T-helper 1 cell treated with Interleukin-12 subunit alpha and Interleukin-12 subunit beta and Interleukin-4 antibody, amounts not matched to agents 30 μg/mL and 1 μg/mL, for 36 hours (primary cell): ENCODE measurements at regions not wholly inside any gene's neighbourhood (a gene's known extent, or its start where the extent isn't known, plus 50 kb on each side); places are given as distances from the start of the nearest gene placed in this dataset.

Experiments used
- H3K27ac Mint-ChIP-seq: one replicate; pipeline ENCODE4 v1.8.0; 2021; ENCODE audit warnings: mild to moderate bottlenecking, mixed read lengths
- H3K27me3 Mint-ChIP-seq: one replicate; pipeline ENCODE4 v1.8.0; 2021; ENCODE audit warnings: low read depth, mixed read lengths
- H3K36me3 Mint-ChIP-seq: one replicate; pipeline ENCODE4 v1.8.0; 2021; ENCODE audit warnings: low read depth, mixed read lengths
- H3K4me1 Mint-ChIP-seq: one replicate; pipeline ENCODE4 v1.8.0; 2021; ENCODE audit warnings: low read depth, mixed read lengths
- H3K4me3 Mint-ChIP-seq: one replicate; pipeline ENCODE4 v1.8.0; 2021; ENCODE audit warnings: mild to moderate bottlenecking, moderate library complexity, mixed read lengths
- H3K9me3 Mint-ChIP-seq: one replicate; pipeline ENCODE4 v1.8.0; 2021; ENCODE audit warnings: mixed read lengths

DNA sequence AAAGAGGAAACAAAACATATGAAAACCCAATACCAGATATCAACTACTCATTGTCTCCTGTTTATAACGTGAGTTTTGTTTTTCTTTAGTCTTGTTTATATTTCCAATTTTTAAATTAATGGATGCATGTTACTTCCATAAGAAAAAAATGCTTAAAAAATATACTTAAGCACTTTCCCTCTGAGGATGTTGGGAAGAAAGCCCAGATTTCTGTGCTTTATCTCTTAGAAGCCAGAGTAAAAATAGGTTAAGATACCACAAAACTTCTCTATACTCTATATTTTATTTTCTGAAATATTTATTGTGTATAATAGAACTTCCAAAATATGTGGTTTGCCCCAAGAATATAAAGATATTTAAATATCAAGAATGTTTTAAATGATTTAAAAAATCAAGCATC lies 633.9 kb downstream of the STK39 start:
- no peaks in the 10 kb centered on the region for H3K27me3 Mint-ChIP-seq
- no peak overlapping the region for H3K27ac Mint-ChIP-seq
- no peak overlapping the region for H3K4me3 Mint-ChIP-seq
- no peaks in the 10 kb centered on the region for H3K9me3 Mint-ChIP-seq
- H3K36me3 Mint-ChIP-seq = no peaks in the 10 kb centered on the region
- H3K4me1 Mint-ChIP-seq = no peaks in the 10 kb centered on the region

DNA sequence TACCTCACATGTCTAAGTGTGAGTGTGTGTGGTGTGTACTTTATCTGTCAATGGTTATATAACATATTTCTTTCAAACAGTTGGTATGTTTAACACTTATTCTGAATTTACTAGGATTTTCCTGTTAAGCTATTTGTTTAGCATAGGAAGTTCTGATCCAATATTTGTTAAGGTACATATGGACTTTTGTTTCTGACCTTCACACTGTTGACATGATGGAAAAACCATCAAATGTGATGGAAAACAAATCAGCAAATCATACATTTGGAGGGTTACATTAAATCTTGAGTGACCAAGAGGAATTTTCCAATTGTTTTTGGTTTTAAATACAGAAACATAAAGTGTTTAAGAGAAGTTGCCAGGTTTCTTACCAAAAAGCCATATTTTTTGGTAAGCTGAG lies 638.9 kb downstream of the STK39 start:
- no peak overlapping the region for H3K27ac Mint-ChIP-seq
- H3K4me1 Mint-ChIP-seq = no peaks in the 10 kb centered on the region
- H3K36me3 Mint-ChIP-seq = no peaks in the 10 kb centered on the region
- no peak overlapping the region for H3K4me3 Mint-ChIP-seq
- H3K9me3 Mint-ChIP-seq = no peaks in the 10 kb centered on the region
- no peaks in the 10 kb centered on the region for H3K27me3 Mint-ChIP-seq

DNA sequence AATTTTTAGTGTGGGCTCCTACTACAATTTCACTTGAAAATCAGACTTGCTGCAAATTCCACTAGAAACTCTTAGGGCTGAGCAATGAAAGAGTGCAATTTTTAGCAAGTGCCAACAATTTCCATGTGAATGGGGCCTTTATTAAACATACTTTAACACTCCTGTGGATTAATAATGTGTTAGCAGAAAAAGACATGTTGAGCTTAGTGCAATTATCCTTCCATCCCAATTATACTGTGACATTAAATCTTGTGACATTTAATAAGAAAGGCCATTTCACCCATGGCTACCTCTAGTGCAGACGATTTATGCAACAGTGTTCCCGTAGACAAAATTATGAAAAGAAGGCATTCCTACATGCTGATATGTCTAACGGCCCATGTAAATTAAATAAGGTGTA lies 639.7 kb downstream of the STK39 start:
- Mint-ChIP-seq H3K9me3 (no peaks in the 10 kb centered on the region), H3K4me3 (no peak overlapping the region), H3K27me3 (no peaks in the 10 kb centered on the region), H3K27ac (no peak overlapping the region), H3K36me3 (no peaks in the 10 kb centered on the region), H3K4me1 (no peaks in the 10 kb centered on the region)

DNA sequence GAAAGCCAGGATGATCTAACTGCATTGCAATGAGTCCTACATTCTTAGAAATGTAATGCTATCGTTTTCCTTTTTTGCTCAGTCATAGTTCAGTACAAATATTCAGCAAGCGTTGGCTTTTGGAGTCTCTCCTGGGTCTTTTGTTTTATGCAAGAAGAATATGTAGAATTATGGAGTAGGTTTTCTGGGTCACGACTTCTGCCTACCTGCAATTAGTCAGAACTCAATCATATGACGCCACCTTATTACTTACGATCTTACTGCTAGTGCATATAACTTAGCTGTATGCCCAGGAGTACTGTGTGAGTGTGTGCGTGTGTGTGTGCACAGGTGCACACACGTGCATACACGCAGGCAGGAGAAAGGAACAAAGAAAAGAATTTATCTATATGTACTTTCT lies 640.2 kb downstream of the STK39 start:
- no peak overlapping the region for H3K27ac Mint-ChIP-seq
- no peaks in the 10 kb centered on the region for H3K27me3 Mint-ChIP-seq
- no peaks in the 10 kb centered on the region for H3K4me1 Mint-ChIP-seq
- H3K36me3 Mint-ChIP-seq = no peaks in the 10 kb centered on the region
- no peak overlapping the region for H3K4me3 Mint-ChIP-seq
- H3K9me3 Mint-ChIP-seq = no peaks in the 10 kb centered on the region

DNA sequence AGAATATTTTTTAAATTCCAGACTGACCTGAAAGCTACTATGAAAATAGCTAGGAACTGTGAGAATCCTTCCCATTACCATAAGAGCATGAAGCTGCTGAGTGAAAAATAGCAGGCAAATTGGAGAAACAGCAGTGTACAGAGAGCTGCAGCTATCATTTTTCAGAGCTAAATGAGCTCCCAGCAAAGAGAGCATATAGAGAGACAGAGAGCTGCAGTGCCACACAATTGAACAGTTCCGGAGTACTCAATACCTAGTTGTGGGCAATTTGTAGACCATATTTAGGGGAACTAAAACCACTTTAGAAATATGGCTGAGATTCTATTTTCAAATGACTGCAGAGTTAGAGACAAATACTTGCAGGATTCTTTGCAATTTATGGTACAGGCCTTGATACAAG lies 645.3 kb downstream of the STK39 start:
- Mint-ChIP-seq H3K4me1 (no peaks in the 10 kb centered on the region), H3K27ac (no peak overlapping the region), H3K27me3 (no peaks in the 10 kb centered on the region), H3K9me3 (no peaks in the 10 kb centered on the region), H3K36me3 (no peaks in the 10 kb centered on the region), H3K4me3 (no peak overlapping the region)

DNA sequence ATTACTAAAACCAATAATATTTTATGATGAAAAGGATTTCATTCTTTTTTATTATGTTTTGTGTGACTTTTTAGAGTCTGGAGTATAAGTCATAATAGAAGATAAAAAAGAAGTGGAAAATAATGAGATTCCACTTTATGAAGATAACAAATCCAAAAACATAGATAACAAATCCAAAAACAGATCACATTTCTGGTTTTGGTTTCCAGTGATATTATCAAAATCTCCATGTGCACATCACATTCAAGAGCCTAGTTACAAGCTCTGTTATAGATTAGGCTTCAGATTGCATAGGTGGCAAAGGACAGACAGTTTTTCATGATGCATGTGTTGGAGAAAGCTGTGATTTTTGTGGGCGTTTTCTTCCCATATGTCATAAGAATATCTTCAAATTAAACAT lies 648.2 kb downstream of the STK39 start:
- Mint-ChIP-seq H3K4me3 (no peak overlapping the region), H3K27ac (no peak overlapping the region), H3K36me3 (no peaks in the 10 kb centered on the region), H3K27me3 (no peaks in the 10 kb centered on the region), H3K9me3 (no peaks in the 10 kb centered on the region), H3K4me1 (no peaks in the 10 kb centered on the region)

DNA sequence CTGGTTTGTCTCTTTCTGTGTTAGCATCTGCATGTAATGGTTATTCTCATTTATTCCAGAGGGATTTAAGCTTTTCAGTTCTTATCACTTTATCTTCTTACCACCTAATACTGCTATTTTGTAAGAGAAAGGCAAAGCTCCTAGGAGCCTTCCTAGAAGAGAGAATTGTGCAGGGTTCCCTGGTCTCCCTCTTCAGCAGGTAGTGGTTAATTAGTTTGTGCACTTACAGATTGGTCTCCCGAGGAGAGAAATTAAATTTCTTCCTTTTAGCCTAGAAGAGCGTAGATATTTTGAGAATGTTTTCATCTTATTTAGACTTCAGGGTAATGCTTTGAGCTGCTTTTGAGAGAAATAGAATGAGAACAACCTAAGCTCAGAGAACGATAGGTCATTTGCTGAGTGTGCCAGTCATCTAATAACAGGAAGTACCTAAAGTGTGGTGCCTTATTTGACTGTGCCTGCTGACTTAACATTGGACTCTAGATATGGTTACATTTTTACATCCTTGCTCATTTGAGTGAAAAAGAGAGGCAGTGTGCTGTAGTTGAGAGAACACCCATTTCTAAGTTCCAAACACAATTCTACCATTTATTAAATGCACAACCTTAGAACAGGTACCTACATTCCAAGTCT lies 651.4 kb downstream of the STK39 start:
- Mint-ChIP-seq H3K27ac (no peak overlapping the region), H3K36me3 (no peaks in the 10 kb centered on the region), H3K4me1 (no peaks in the 10 kb centered on the region), H3K4me3 (no peak overlapping the region), H3K27me3 (no peaks in the 10 kb centered on the region), H3K9me3 (no peaks in the 10 kb centered on the region)

DNA sequence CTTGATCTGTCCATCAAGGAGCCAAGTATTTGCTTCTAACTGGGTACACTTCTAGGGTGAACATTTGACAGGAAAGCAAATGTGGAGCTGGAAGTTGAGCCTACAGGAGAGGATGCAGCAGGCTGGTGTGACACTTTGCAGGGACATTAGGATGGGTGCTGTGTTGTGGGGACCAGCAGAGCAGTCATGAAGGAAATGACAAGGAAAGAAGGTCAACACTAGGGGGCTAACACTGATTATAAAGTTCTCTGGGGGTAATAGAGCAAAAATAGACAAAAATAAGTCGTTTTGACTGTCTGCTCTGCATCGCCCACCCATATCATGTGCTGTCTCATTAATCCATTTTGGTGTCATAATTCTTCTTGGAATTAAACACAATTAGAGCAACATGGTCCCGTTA lies 652.4 kb downstream of the STK39 start:
- no peaks in the 10 kb centered on the region for H3K9me3 Mint-ChIP-seq
- no peaks in the 10 kb centered on the region for H3K4me1 Mint-ChIP-seq

DNA sequence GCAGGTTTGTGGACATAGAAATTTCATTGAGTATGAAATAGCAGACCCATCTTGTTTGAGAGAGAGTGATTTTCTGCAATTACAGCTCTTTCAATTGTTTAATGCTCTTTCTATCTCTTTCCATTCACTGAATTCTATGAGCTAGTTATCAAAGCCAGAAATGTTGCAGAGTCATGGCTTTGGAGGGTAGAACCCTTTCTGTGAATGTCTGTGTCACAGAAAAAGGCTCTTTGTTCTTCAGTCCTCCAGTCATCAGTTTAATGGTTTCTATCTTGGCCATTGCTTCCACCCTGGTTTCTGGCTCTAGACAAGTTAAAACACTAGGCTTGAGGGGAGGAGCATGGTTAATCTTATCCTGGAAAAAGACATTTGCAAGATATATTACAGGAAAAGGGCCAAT lies 655.0 kb downstream of the STK39 start:
- Mint-ChIP-seq H3K9me3 (no peaks in the 10 kb centered on the region), H3K4me1 (no peaks in the 10 kb centered on the region), H3K4me3 (no peak overlapping the region), H3K27me3 (no peaks in the 10 kb centered on the region), H3K36me3 (no peaks in the 10 kb centered on the region), H3K27ac (no peak overlapping the region)

More for the DNA sequence above, 652.4 kb downstream of the STK39 start:
- no peak overlapping the region for H3K27ac Mint-ChIP-seq
- H3K27me3 Mint-ChIP-seq = no peaks in the 10 kb centered on the region
- no peaks in the 10 kb centered on the region for H3K36me3 Mint-ChIP-seq
- no peak overlapping the region for H3K4me3 Mint-ChIP-seq

DNA sequence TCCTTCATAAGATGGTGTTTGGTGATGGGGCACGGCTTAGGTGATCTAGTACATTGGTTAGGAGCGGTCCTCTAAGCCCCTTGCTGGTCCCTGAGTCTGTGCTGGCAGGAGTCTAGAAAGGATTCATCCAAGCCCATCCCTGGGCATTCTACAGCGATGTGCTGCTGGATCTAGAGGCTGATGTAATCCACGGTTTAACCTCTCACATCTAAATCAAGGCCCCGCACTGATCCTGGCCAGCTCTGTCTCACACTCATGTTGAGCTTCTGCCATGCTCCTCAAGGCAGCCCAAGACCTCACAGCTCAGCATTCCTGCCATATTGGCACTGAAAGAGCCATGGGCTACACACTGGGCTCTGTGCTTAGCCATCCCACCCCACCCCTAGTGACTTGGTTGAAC lies 664.8 kb downstream of the STK39 start:
- no peak overlapping the region for H3K4me3 Mint-ChIP-seq
- no peaks in the 10 kb centered on the region for H3K4me1 Mint-ChIP-seq
- H3K27me3 Mint-ChIP-seq = no peaks in the 10 kb centered on the region
- no peaks in the 10 kb centered on the region for H3K9me3 Mint-ChIP-seq
- no peaks in the 10 kb centered on the region for H3K36me3 Mint-ChIP-seq
- no peak overlapping the region for H3K27ac Mint-ChIP-seq

DNA sequence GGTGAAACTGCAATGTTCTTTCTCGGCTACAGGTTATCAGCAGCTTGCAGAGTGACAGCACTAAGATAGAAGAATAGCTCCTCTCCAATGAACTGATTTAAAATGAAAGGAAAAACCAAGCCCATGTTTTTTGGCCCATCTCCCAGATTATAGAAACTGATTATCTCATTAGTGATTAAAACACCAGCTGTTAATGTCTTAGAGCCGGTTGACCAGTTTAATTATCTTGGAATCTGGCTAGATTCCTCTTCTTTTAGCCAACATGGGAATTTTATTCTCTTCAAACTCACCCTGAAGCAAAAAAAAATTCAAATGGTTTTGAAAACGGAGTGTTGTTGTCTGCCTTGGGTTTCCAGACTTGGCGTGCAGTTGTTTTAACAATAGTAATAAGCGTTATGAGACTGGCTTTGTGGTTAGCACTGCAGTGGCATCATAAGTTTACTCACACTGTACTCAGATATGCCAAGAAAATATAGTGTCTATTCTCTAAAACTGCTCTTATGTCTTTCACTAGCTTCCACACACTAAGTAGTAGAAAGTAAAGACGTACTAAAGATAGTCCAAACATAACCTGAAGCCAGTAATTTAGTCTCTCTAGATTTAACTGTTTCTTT lies 665.3 kb downstream of the STK39 start:
- no peak overlapping the region for H3K27ac Mint-ChIP-seq
- H3K4me1 Mint-ChIP-seq = no peaks in the 10 kb centered on the region
- no peak overlapping the region for H3K4me3 Mint-ChIP-seq
- H3K9me3 Mint-ChIP-seq = no peaks in the 10 kb centered on the region
- H3K36me3 Mint-ChIP-seq = no peaks in the 10 kb centered on the region
- no peaks in the 10 kb centered on the region for H3K27me3 Mint-ChIP-seq

DNA sequence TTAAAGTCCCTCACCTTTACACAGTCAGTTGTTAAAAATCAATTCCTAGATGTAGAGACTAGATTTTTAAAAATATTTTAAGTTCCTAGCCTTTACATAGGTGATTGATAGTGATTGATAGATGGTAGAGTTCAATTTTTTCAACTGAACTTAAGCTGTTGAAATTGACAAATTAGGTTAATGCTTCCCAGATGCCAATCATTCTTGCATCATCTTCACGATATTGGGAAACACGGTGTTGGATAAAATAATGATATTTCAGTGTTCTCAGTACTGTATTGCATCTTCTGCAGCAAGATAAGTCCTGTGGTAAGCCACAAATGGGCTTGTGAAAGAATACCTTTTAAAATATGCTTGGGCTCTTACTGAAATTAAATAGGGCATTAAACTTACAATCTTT lies 667.6 kb downstream of the STK39 start:
- no peak overlapping the region for H3K4me3 Mint-ChIP-seq
- no peaks in the 10 kb centered on the region for H3K9me3 Mint-ChIP-seq
- H3K27me3 Mint-ChIP-seq = no peaks in the 10 kb centered on the region
- H3K27ac Mint-ChIP-seq = no peak overlapping the region
- no peaks in the 10 kb centered on the region for H3K4me1 Mint-ChIP-seq
- H3K36me3 Mint-ChIP-seq = no peaks in the 10 kb centered on the region

DNA sequence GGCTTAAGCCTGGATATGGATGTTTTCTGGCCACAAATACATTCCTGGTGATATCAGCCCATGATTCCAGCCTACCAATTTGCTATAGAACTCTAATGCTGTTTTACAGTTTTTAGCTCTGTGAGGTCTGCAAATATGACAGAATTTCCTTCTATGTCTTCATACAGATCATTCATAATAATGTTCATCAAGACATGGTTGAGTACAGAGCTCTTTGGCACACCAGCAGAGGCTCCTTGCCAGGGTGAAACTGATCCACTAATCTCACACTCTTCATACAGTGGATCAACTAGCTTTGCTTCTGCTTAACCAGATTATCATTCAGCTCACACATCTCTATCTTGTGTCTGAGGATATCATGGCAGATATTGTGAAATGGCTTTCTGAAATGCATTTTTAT lies 672.1 kb downstream of the STK39 start:
- H3K36me3 Mint-ChIP-seq = no peaks in the 10 kb centered on the region
- no peak overlapping the region for H3K27ac Mint-ChIP-seq
- H3K4me1 Mint-ChIP-seq = no peaks in the 10 kb centered on the region
- no peaks in the 10 kb centered on the region for H3K27me3 Mint-ChIP-seq
- no peak overlapping the region for H3K4me3 Mint-ChIP-seq
- no peaks in the 10 kb centered on the region for H3K9me3 Mint-ChIP-seq

DNA sequence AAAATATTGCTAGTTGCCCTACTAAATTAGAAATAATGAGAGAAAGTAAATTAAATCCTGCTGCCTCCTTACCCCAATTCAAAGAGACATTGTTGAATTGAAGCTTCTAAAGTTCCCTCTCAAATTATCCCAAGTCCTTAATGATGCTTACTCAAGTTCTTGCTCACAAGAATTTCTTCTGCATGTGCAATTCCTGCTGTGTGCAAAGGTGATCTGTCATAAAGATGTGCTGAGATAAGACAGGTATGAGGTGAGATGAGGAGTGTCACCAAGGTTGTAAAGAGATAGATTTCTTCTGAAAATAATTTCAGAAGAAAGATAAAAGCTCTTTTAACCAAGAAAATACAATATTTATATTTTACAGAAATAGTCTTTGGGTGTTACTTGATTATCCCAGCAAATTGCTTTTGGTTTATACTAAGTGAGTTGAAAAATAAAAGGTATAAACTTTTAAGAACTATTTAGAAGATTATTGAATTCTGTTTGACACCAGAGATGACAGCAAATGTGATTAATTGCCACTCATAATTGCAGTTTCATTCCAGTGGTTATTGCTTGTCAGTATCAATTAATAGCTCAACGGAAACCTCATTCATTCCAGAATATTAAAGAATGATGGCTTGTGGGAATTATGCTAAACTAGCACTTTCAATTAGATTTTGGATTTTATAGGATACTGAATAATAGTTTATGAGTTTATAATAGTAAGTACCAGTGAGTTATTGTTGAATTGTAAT lies 674.3 kb downstream of the STK39 start:
- no peaks in the 10 kb centered on the region for H3K9me3 Mint-ChIP-seq
- no peaks in the 10 kb centered on the region for H3K4me1 Mint-ChIP-seq
- no peaks in the 10 kb centered on the region for H3K27me3 Mint-ChIP-seq
- H3K27ac Mint-ChIP-seq = no peak overlapping the region
- H3K36me3 Mint-ChIP-seq = no peaks in the 10 kb centered on the region
- H3K4me3 Mint-ChIP-seq = no peak overlapping the region

DNA sequence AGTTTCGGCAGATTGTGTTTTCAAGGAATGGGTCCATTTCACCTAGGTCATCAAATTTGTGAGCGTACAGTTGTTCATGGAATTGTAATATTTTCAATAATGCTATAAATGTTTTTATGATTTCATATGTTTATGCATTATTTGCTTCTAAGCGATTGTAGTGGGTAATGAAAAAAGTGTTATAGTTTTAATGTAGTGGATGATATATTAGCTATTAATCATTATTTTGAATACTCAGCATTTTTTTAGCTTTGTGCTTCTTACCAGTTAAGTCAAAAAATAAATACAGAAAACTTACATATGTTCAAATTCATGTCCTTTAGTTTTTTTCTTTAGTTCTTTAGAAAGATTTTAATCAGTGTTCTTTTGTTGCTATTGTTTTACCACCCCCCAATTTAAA lies 677.0 kb downstream of the STK39 start:
- H3K36me3 Mint-ChIP-seq = no peaks in the 10 kb centered on the region
- no peaks in the 10 kb centered on the region for H3K27me3 Mint-ChIP-seq
- H3K27ac Mint-ChIP-seq = no peak overlapping the region
- H3K4me3 Mint-ChIP-seq = no peak overlapping the region
- no peaks in the 10 kb centered on the region for H3K4me1 Mint-ChIP-seq
- H3K9me3 Mint-ChIP-seq = no peaks in the 10 kb centered on the region
